H1 (cell line): ENCODE measurements at regions not wholly inside any gene's neighbourhood (a gene's known extent, or its start where the extent isn't known, plus 50 kb on each side); places are given as distances from the start of the nearest gene placed in this dataset.

Source experiments
- CTCF ChIA-PET: fragments of 300-600 bp; sonication (Branson Sonifier 250); formaldehyde crosslinking; loops from one replicate; lab custom pipeline; 2021; ENCODE audit not compliant: partially characterized antibody; lab: Charles Lee
- POLR2A ChIA-PET: fragments of 300-600 bp; sonication (Branson Sonifier 250); formaldehyde crosslinking; loops from one replicate; lab custom pipeline; 2021; ENCODE audit warnings: inconsistent platforms; ENCODE audit not compliant: partially characterized antibody; lab: Charles Lee
- DNase-seq, 2 experiments: peaks; one replicate each; pipeline versions ENCODE4 v3.0.0 to v3.0.0-alpha.2; 2010 to 2022; ENCODE audit warnings: low spot score in 2 of 2, low read depth in 1 of 2, mixed read lengths in 1 of 2
- FAIRE-seq: peaks from 2 replicates; lab custom pipeline; 2011; peaks lifted over from hg19 to GRCh38; lab: Jason Lieb, UNC
- H2AFZ ChIP-seq: 2 replicates; pipeline ENCODE4 v1.8.1; 2012; ENCODE audit warnings: low read length, inconsistent platforms
- H2AK5ac ChIP-seq: 2 replicates; pipeline ENCODE4 v1.6.1; 2013; ENCODE audit warnings: low read depth, low read length
- H2BK120ac ChIP-seq: replicated peaks from 2 replicates; pipeline ENCODE3; 2013; ENCODE audit warnings: low read depth, low read length, inconsistent platforms
- H2BK12ac ChIP-seq: 2 replicates; pipeline ENCODE4 v1.6.1; 2013; ENCODE audit warnings: low read depth, low read length
- H2BK15ac ChIP-seq: 2 replicates; pipeline ENCODE4 v1.6.1; 2013; ENCODE audit warnings: low read length
- H2BK20ac ChIP-seq: 2 replicates; pipeline ENCODE4 v1.6.1; 2013; ENCODE audit warnings: low read length
- H2BK5ac ChIP-seq: 2 replicates; pipeline ENCODE4 v1.6.1; 2013; ENCODE audit warnings: low read depth, low read length
- H3K14ac ChIP-seq: 2 replicates; pipeline ENCODE4 v1.6.1; 2013; ENCODE audit warnings: inconsistent platforms; ENCODE audit not compliant: insufficient read length
- H3K18ac ChIP-seq: 2 replicates; pipeline ENCODE4 v1.6.1; 2013; ENCODE audit warnings: low read length; ENCODE audit errors: extremely low read depth
- H3K23ac ChIP-seq: 2 replicates; pipeline ENCODE4 v1.6.1; 2013; ENCODE audit warnings: inconsistent platforms; ENCODE audit not compliant: insufficient read length
- H3K23me2 ChIP-seq: 2 replicates; pipeline ENCODE4 v1.6.1; 2013; ENCODE audit warnings: low read depth, low read length
- H3K27ac ChIP-seq: 2 replicates; pipeline ENCODE4 v1.6.1; 2011; ENCODE audit warnings: low read depth, low read length, inconsistent platforms
- H3K27me3 ChIP-seq, 4 experiments: replicated peaks in 1 of 4; 1 replicate in 1 of 4; 2 replicates in 3 of 4; pipeline versions ENCODE4 v1.6.1 to v1.8.1; 2011 to 2013; ENCODE audit warnings: low read length in 3 of 4, mild to moderate bottlenecking in 3 of 4, inconsistent platforms in 2 of 4, mixed read lengths in 2 of 4, moderate library complexity in 1 of 4; ENCODE audit not compliant: control insufficient read depth in 3 of 4, insufficient read depth in 3 of 4; ENCODE audit errors: extremely low read depth in 1 of 4
- H3K36me3 ChIP-seq, 4 experiments: 2 replicates each; pipeline versions ENCODE4 v1.6.1 to v1.8.1; 2011 to 2013; ENCODE audit warnings: mild to moderate bottlenecking in 4 of 4, low read length in 3 of 4, moderate library complexity in 2 of 4, control low read depth in 1 of 4, inconsistent platforms in 1 of 4; ENCODE audit not compliant: insufficient read depth in 4 of 4, control insufficient read depth in 2 of 4
- H3K4ac ChIP-seq: replicated peaks from 2 replicates; pipeline ENCODE3; 2013; ENCODE audit warnings: low read length, low read depth, mixed read lengths, inconsistent platforms; ENCODE audit not compliant: insufficient read length
- H3K4me1 ChIP-seq, 4 experiments: replicated peaks in 1 of 4; 1 replicate in 1 of 4; 2 replicates in 3 of 4; pipeline versions ENCODE4 v1.6.1 to v1.8.1; 2011 to 2013; ENCODE audit warnings: low read length in 3 of 4, inconsistent platforms in 2 of 4, mixed read lengths in 1 of 4; ENCODE audit not compliant: insufficient read depth in 4 of 4, control insufficient read depth in 3 of 4
- H3K4me2 ChIP-seq, 2 experiments: 2 replicates each; pipeline versions ENCODE4 v1.6.1 to v1.8.1; 2011 to 2013; ENCODE audit warnings: low read depth in 2 of 2, low read length in 2 of 2, control low read depth in 1 of 2, inconsistent platforms in 1 of 2, mild to moderate bottlenecking in 1 of 2; ENCODE audit not compliant: insufficient read depth in 1 of 2
- H3K4me3 ChIP-seq, 4 experiments: fragments of 200-600, 300-600 bp in 1 of 4; sonication (generic), shearing (Covaris generic), sonication (Bioruptor Twin) in 1 of 4; 2 replicates each; pipeline versions ENCODE4 v1.5.1 to v1.8.1; 2011 to 2016; ENCODE audit warnings: low read length in 4 of 4, low read depth in 3 of 4, control low read depth in 2 of 4, inconsistent platforms in 2 of 4, mild to moderate bottlenecking in 2 of 4, mixed read lengths in 1 of 4, moderate library complexity in 1 of 4; ENCODE audit not compliant: insufficient read depth in 2 of 4; ENCODE audit errors: extremely low read depth in 1 of 4
- H3K56ac ChIP-seq: replicated peaks from 2 replicates; pipeline ENCODE3; 2013; ENCODE audit warnings: low read depth, mild to moderate bottlenecking, mixed read lengths, low read length, inconsistent platforms; ENCODE audit not compliant: insufficient read length
- H3K79me1 ChIP-seq: 2 replicates; pipeline ENCODE4 v1.6.1; 2013; ENCODE audit warnings: low read depth, low read length, control low read depth
- H3K79me2 ChIP-seq, 2 experiments: 2 replicates each; pipeline versions ENCODE4 v1.6.1 to v1.8.1; 2012 to 2013; ENCODE audit warnings: low read length in 2 of 2, mild to moderate bottlenecking in 2 of 2, inconsistent platforms in 1 of 2; ENCODE audit not compliant: insufficient read depth in 2 of 2, control insufficient read depth in 1 of 2
- H3K9ac ChIP-seq, 4 experiments: replicated peaks in 1 of 4; 1 replicate in 1 of 4; 2 replicates in 3 of 4; pipeline versions ENCODE4 v1.6.1 to v1.8.1; 2011 to 2013; ENCODE audit warnings: low read depth in 3 of 4, low read length in 3 of 4, control low read depth in 2 of 4, mild to moderate bottlenecking in 2 of 4, moderate library complexity in 2 of 4, inconsistent platforms in 1 of 4; ENCODE audit errors: extremely low read depth in 1 of 4
- H3K9me3 ChIP-seq, 2 experiments: 2 replicates each; pipeline versions ENCODE4 v1.6.1 to v1.8.1; 2012 to 2013; ENCODE audit warnings: mild to moderate bottlenecking in 2 of 2, moderate library complexity in 2 of 2, control low read depth in 1 of 2, inconsistent platforms in 1 of 2, low read depth in 1 of 2, low read length in 1 of 2, mixed read lengths in 1 of 2; ENCODE audit not compliant: insufficient read depth in 2 of 2
- H4K20me1 ChIP-seq, 2 experiments: replicated peaks in 1 of 2; 2 replicates each; pipeline versions ENCODE3 to v1.8.1; 2011 to 2013; ENCODE audit warnings: inconsistent platforms in 2 of 2, low read length in 2 of 2, mild to moderate bottlenecking in 1 of 2; ENCODE audit not compliant: insufficient read depth in 2 of 2, control insufficient read depth in 1 of 2
- H4K5ac ChIP-seq: 2 replicates; pipeline ENCODE4 v1.6.1; 2013; ENCODE audit warnings: low read length, low read depth, mixed read lengths, inconsistent platforms; ENCODE audit not compliant: insufficient read length
- H4K8ac ChIP-seq: 2 replicates; pipeline ENCODE4 v1.8.0; 2013; ENCODE audit warnings: mild to moderate bottlenecking, moderate library complexity, low read length, inconsistent platforms; ENCODE audit not compliant: insufficient read depth; ENCODE audit errors: extremely low read depth
- H4K91ac ChIP-seq: replicated peaks from 2 replicates; pipeline ENCODE3; 2013; ENCODE audit warnings: low read length, mixed read lengths, inconsistent platforms; ENCODE audit not compliant: insufficient read length
- BCL11A ChIP-seq, 2 experiments: IDR thresholded peaks; one replicate each; pipeline ENCODE4 v1.6.1; 2011; ENCODE audit warnings: low read depth in 2 of 2, low read length in 2 of 2, mild to moderate bottlenecking in 2 of 2
- HDAC2 ChIP-seq, 2 experiments: fragments of 300-600 bp in 1 of 2; sonication (generic) in 1 of 2; IDR thresholded peaks; 2 replicates each; pipeline ENCODE4 v1.6.1; 2011 to 2012; ENCODE audit warnings: low read depth in 2 of 2, low read length in 2 of 2, mild to moderate bottlenecking in 2 of 2, moderate library complexity in 2 of 2, borderline replicate concordance in 1 of 2, inconsistent platforms in 1 of 2
- MAX ChIP-seq: IDR thresholded peaks from 2 replicates; pipeline ENCODE4 v1.6.1; 2012; ENCODE audit warnings: inconsistent platforms
- SAP30 ChIP-seq: fragments of 300-600 bp; sonication (generic); IDR thresholded peaks from 2 replicates; pipeline ENCODE4 v1.7.1; 2012; ENCODE audit warnings: low read length, moderate library complexity, mild to moderate bottlenecking, inconsistent platforms; ENCODE audit not compliant: insufficient read depth, insufficient replicate concordance
- SUZ12 ChIP-seq: fragments of 200-600 bp; sonication (generic); IDR thresholded peaks from 2 replicates; pipeline ENCODE4 v1.6.1; 2012; ENCODE audit warnings: mild to moderate bottlenecking, inconsistent platforms, low read length, moderate library complexity, mixed read lengths
- TAF7 ChIP-seq: optimal IDR thresholded peaks from 2 replicates; pipeline ENCODE3; 2011; ENCODE audit warnings: low read depth, mild to moderate bottlenecking, inconsistent platforms, low read length, moderate library complexity, borderline replicate concordance
- TBP ChIP-seq: IDR thresholded peaks from 2 replicates; pipeline ENCODE4 v1.6.1; 2011; ENCODE audit warnings: low read depth, low read length, improper control_type of control experiment
- WGBS, 2 experiments: shearing (Covaris generic) in 1 of 2; methylation state at CpG; one replicate each; pipeline versions ENCODE4 v1.1.6 to v1.1.7; 2013 to 2015; ENCODE audit warnings: low lambda C conversion rate in 2 of 2, mixed read lengths in 2 of 2, inconsistent platforms in 1 of 2, low coverage in 1 of 2, missing lambda C conversion rate in 1 of 2; ENCODE audit not compliant: insufficient replicate concordance in 2 of 2, insufficient coverage in 1 of 2, insufficient read length in 1 of 2; ENCODE audit errors: extremely low coverage in 1 of 2, missing lambda C conversion rate in 1 of 2; 5-methylcytosine and 5-hydroxymethylcytosine counted together

- Histone ChIP-seq H3K4me3 (no peak overlapping the region), H3K79me1 (no peaks in the 10 kb centered on the region), H3K36me3 (no peaks in the 10 kb centered on the region), H3K9ac (no peak overlapping the region), H3K27me3 (no peaks in the 10 kb centered on the region), H2BK12ac (no peak overlapping the region), H2BK120ac (no peak overlapping the region), H2AK5ac (no peak overlapping the region), H3K18ac (no peak overlapping the region), H3K4ac (no peak overlapping the region), H4K20me1 (no peaks in the 10 kb centered on the region), H3K56ac (no peak overlapping the region), H2BK5ac (no peak overlapping the region), H3K14ac (no peak overlapping the region), H2BK20ac (no peak overlapping the region), H3K4me1 (no peaks in the 10 kb centered on the region), H4K5ac (no peak overlapping the region), H3K27ac (no peak overlapping the region), H2AFZ (no peak overlapping the region), H3K23ac (no peak overlapping the region), H3K4me2 (no peak overlapping the region)
- POLR2A ChIA-PET, result no interaction called here
- WGBS, 2 experiments, result 88% methylated on average over 23 of the region's 23 CpGs; no CpG with 5 or more reads in 1 of the 2 experiments
- DNase-seq (no peak), FAIRE-seq (no peak)
- CTCF ChIA-PET, result interaction anchor here (0.5 to 1.5 kb wide), 5 partner anchors 14 to 288 kb away, joined by 3 to 4 read pairs (median 3); no protein-coding TSS in a partner anchor
- TF ChIP-seq MAX (no peak), SUZ12 (no peak), TAF7 (no peak), BCL11A (IDR thresholded peaks at IDR 0.05; ENCODE audit: low read depth in 2 of 2, low read length in 2 of 2) (no peak), SAP30 (no peak), HDAC2 (IDR thresholded peaks at IDR 0.05; ENCODE audit: borderline replicate concordance in 1 of 2, low read depth in 2 of 2, low read length in 2 of 2) (no peak), TBP (no peak)
- TF ChIP-seq, all 59 proteins: peak for 0
- Histone ChIP-seq H4K8ac (no peak overlapping the region; the same call in 1 of the 2 replicates), H4K91ac (no peak overlapping the region), H3K79me2 (no peaks in the 10 kb centered on the region), H3K23me2 (no peaks in the 10 kb centered on the region), H2BK15ac (no peak overlapping the region), H3K9me3 (no peaks in the 10 kb centered on the region; a peak in 1 of 4 replicates)
These were observed 301.2 kb downstream of the SMOC2 start for GRCh38 chr6:168741942-168742782.
